BE2C (cell line): ENCODE measurements at regions not wholly inside any gene's neighbourhood (a gene's known extent, or its start where the extent isn't known, plus 50 kb on each side); places are given as distances from the start of the nearest gene placed in this dataset.
"Not testable (repeated sequence)": the region's sequence is repeated elsewhere in the genome, so short reads cannot be mapped to it uniquely, and the experiment has no call there.

ENCODE experiments used
- DNase-seq: peaks from one replicate; pipeline ENCODE4 v3.0.0-alpha.2; 2020
- H3K27me3 ChIP-seq: fragments of 250-450 bp; sonication (Bioruptor Pico); 2 replicates; pipeline ENCODE4 v1.5.1; 2020; ENCODE audit warnings: mild to moderate bottlenecking
- H3K36me3 ChIP-seq: fragments of 250-450 bp; sonication (Bioruptor Pico); 2 replicates; pipeline ENCODE4 v1.5.1; 2020; ENCODE audit warnings: mild to moderate bottlenecking
- H3K4me1 ChIP-seq: fragments of 250-450 bp; sonication (Bioruptor Pico); 2 replicates; pipeline ENCODE4 v1.5.1; 2020
- H3K4me3 ChIP-seq: 2 replicates; pipeline ENCODE4 v1.5.1; 2011; ENCODE audit warnings: low read depth, low read length
- H3K9me3 ChIP-seq: fragments of 250-450 bp; sonication (Bioruptor Pico); 2 replicates; pipeline ENCODE4 v1.5.1; 2020
- CTCF ChIP-seq: IDR thresholded peaks from 2 replicates; pipeline ENCODE4 v1.5.1; 2012; ENCODE audit warnings: mild to moderate bottlenecking, low read depth, low read length

- no peak overlapping the region for H3K4me3 ChIP-seq
- no peaks in the 10 kb centered on the region; the same call in 1 of the 2 replicates for H3K9me3 ChIP-seq
- no peaks in the 10 kb centered on the region for H3K4me1 ChIP-seq
- no peaks in the 10 kb centered on the region for H3K36me3 ChIP-seq
- no peak for TF ChIP-seq CTCF
- no peaks in the 10 kb centered on the region for H3K27me3 ChIP-seq
- no peak for DNase-seq
Observed at GRCh38 chr5:103862398-103862797, 299.8 kb upstream of the NUDT12 start.

- Histone ChIP-seq H3K9me3 (no peaks in the 10 kb centered on the region; the same call in 1 of the 2 replicates), H3K4me1 (no peaks in the 10 kb centered on the region), H3K36me3 (no peaks in the 10 kb centered on the region), H3K27me3 (no peaks in the 10 kb centered on the region), H3K4me3 (no peak overlapping the region)
- no peak for TF ChIP-seq CTCF
- DNase-seq = no peak
Observed at GRCh38 chr5:103860327-103860726, 297.7 kb upstream of the NUDT12 start.

- DNase-seq, H3K36me3 ChIP-seq, H3K4me1 ChIP-seq, H3K27me3 ChIP-seq, H3K9me3 ChIP-seq, H3K4me3 ChIP-seq: not testable (repeated sequence)
Observed at GRCh38 chr5:103858367-103858766, 295.8 kb upstream of the NUDT12 start.

- 0 out of 2 replicates have a peak, but pooled peaks cover 2% of the 10 kb centered on the region for H3K4me1 ChIP-seq
- no peak for TF ChIP-seq CTCF
Observed at GRCh38 chr5:103851091-103851490, 288.5 kb upstream of the NUDT12 start.

GRCh38 chr5:103849934-103850333, 287.3 kb upstream of the NUDT12 start:
- H3K36me3 ChIP-seq = no peaks in the 10 kb centered on the region
- DNase-seq = no peak

More at GRCh38 chr5:103851091-103851490, 288.5 kb upstream of the NUDT12 start:
- no peak overlapping the region for H3K4me3 ChIP-seq
- DNase-seq = no peak
- no peaks in the 10 kb centered on the region for H3K27me3 ChIP-seq
- H3K9me3 ChIP-seq = no peaks in the 10 kb centered on the region
- no peaks in the 10 kb centered on the region for H3K36me3 ChIP-seq

GRCh38 chr5:103847060-103847459, 284.5 kb upstream of the NUDT12 start:
- H3K4me1 ChIP-seq = 0 out of 2 replicates have a peak, but pooled peaks cover 2% of the 10 kb centered on the region

More at GRCh38 chr5:103849934-103850333, 287.3 kb upstream of the NUDT12 start:
- Histone ChIP-seq H3K9me3 (no peaks in the 10 kb centered on the region), H3K4me1 (0 out of 2 replicates have a peak, but pooled peaks cover 2% of the 10 kb centered on the region), H3K4me3 (no peak overlapping the region), H3K27me3 (no peaks in the 10 kb centered on the region)
- TF ChIP-seq CTCF = no peak

More at GRCh38 chr5:103847060-103847459, 284.5 kb upstream of the NUDT12 start:
- DNase-seq = no peak
- TF ChIP-seq CTCF = no peak
- Histone ChIP-seq H3K36me3 (no peaks in the 10 kb centered on the region), H3K27me3 (no peaks in the 10 kb centered on the region), H3K4me3 (no peak overlapping the region), H3K9me3 (no peaks in the 10 kb centered on the region)
